Liver (tissue), 8 donors: ENCODE measurements at regions not wholly inside any gene's neighbourhood (a gene's known extent, or its start where the extent isn't known, plus 50 kb on each side); places are given as distances from the start of the nearest gene placed in this dataset.

Experiments used
- DNase-seq: peaks from one replicate; pipeline ENCODE4 v3.0.0-alpha.2; 2017; ENCODE audit warnings: low spot score
- H3K27ac ChIP-seq, 2 donors: one replicate each; pipeline ENCODE4 v1.7.0; 2013; ENCODE audit warnings: inconsistent platforms in 2 of 2, low read length in 2 of 2, control low read depth in 1 of 2, low read depth in 1 of 2, mild to moderate bottlenecking in 1 of 2
- H3K27me3 ChIP-seq, 4 donors: one replicate each; pipeline versions ENCODE4 v1.6.1 to v1.7.0; 2013; ENCODE audit warnings: low read length in 3 of 4, inconsistent platforms in 1 of 4, mild to moderate bottlenecking in 1 of 4, moderate library complexity in 1 of 4; ENCODE audit not compliant: control insufficient read depth in 4 of 4, insufficient read depth in 4 of 4
- H3K36me3 ChIP-seq, 4 donors: one replicate each; pipeline versions ENCODE4 v1.6.1 to v1.7.0; 2013; ENCODE audit warnings: low read length in 3 of 4, mild to moderate bottlenecking in 3 of 4, low read depth in 1 of 4, moderate library complexity in 1 of 4; ENCODE audit not compliant: control insufficient read depth in 4 of 4, insufficient read depth in 3 of 4
- H3K4me1 ChIP-seq, 4 donors: one replicate each; pipeline versions ENCODE4 v1.6.1 to v1.7.0; 2013; ENCODE audit warnings: low read length in 3 of 4, mild to moderate bottlenecking in 3 of 4, moderate library complexity in 1 of 4; ENCODE audit not compliant: control insufficient read depth in 4 of 4, insufficient read depth in 4 of 4
- H3K4me3 ChIP-seq, 3 donors: one replicate each; pipeline versions ENCODE4 v1.6.1 to v1.7.0; 2013; ENCODE audit warnings: low read length in 3 of 3, control low read depth in 1 of 3, low read depth in 1 of 3, mild to moderate bottlenecking in 1 of 3
- H3K9ac ChIP-seq, 2 donors: one replicate each; pipeline ENCODE4 v1.7.0; 2013; ENCODE audit warnings: low read length in 2 of 2, mild to moderate bottlenecking in 2 of 2, moderate library complexity in 2 of 2, control low read depth in 1 of 2, low read depth in 1 of 2
- H3K9me3 ChIP-seq, 4 donors: one replicate each; pipeline versions ENCODE4 v1.6.1 to v1.7.0; 2013; ENCODE audit warnings: low read length in 3 of 4; ENCODE audit not compliant: control insufficient read depth in 4 of 4
- ATF3 ChIP-seq: IDR thresholded peaks from 2 replicates; pipeline ENCODE4 v1.6.1; 2016; ENCODE audit warnings: antibody characterized with exemption
- CTCF ChIP-seq: fragments of 150-350 bp; IDR thresholded peaks from 2 replicates; pipeline ENCODE4 v1.5.1; 2017; ENCODE audit warnings: improper control_type of control experiment, low read depth, low read length; ENCODE audit not compliant: missing input control
- EGR1 ChIP-seq, 2 donors: IDR thresholded peaks; 2 replicates each; pipeline ENCODE4 v1.6.1; 2016 to 2018; ENCODE audit warnings: antibody characterized with exemption in 2 of 2, low read depth in 2 of 2
- FOXA1 ChIP-seq: IDR thresholded peaks from 2 replicates; pipeline ENCODE4 v1.6.1; 2016; ENCODE audit warnings: antibody characterized with exemption
- HNF4A ChIP-seq, 2 donors: conservative IDR thresholded peaks; 2 replicates each; pipeline ENCODE4 v1.6.1; 2016; ENCODE audit warnings: antibody characterized with exemption in 2 of 2, mild to moderate bottlenecking in 2 of 2
- HNF4G ChIP-seq: IDR thresholded peaks from 2 replicates; pipeline ENCODE4 v1.6.1; 2016; ENCODE audit warnings: antibody characterized with exemption
- MAX ChIP-seq: IDR thresholded peaks from 2 replicates; pipeline ENCODE4 v1.6.1; 2016; ENCODE audit warnings: antibody characterized with exemption
- NR2F2 ChIP-seq: IDR thresholded peaks from 2 replicates; pipeline ENCODE4 v1.6.1; 2016; ENCODE audit warnings: antibody characterized with exemption
- SP1 ChIP-seq: IDR thresholded peaks from 2 replicates; pipeline ENCODE4 v1.6.1; 2018; ENCODE audit warnings: antibody characterized with exemption, mild to moderate bottlenecking
- TAF1 ChIP-seq: conservative IDR thresholded peaks from 2 replicates; pipeline ENCODE4 v1.6.1; 2016; ENCODE audit warnings: antibody characterized with exemption, mild to moderate bottlenecking
- ZBTB33 ChIP-seq: IDR thresholded peaks from 2 replicates; pipeline ENCODE4 v1.6.1; 2016; ENCODE audit warnings: antibody characterized with exemption
- WGBS: extraction: QIAGEN DNeasy Blood & Tissue Kit; methylation state at CpG from one replicate; pipeline ENCODE4 v1.1.7; 2013; 5-methylcytosine and 5-hydroxymethylcytosine counted together
- donor health status: healthy.
- donor health status: healthy.
- donor health status: healthy.
- donor health status: healthy.
- donor health status: healthy.

DNA sequence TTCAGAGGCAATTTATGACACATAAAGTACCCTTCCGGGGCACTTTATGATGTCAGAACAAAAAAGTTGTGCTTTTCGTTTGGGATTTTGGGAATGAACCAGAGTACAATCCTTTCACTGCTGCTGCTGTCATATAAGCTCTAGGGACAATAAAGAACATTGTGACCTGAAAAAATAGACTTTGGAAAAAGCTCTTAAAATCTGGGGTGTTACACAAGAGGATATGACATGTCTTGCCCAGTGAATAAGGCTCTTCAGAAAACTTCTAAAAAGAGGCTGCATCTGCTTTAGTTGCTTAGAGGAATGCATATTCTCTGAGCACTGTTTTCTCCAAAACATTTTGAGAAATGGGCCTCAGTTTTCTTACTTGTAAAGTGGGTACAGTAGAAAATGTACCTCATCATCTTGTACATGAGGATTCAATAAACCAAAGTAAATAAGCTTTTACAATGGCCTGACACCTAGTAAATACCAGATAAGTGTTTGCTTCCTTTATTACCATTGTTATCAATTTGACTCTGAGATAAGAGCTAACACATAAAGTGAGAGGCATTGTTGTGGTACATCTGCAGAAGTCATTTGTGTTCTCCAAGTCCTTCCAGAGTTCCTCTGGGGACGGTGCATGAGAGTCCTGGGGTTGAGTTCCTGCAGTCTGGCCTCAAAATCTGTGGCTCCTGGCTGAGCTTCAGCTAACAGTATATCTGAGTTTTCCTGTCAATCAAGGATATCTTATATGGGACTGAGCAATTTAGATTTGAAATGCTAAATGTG, 67.4 kb upstream of the EDNRB start:
- no peaks in the 10 kb centered on the region for H3K36me3 ChIP-seq
- no peak overlapping the region for H3K9ac ChIP-seq
- no peaks in the 10 kb centered on the region for H3K4me1 ChIP-seq
- no peak overlapping the region for H3K4me3 ChIP-seq
- no peaks in the 10 kb centered on the region for H3K9me3 ChIP-seq
- no peak overlapping the region for H3K27ac ChIP-seq
- DNase-seq: no peak
- H3K27me3 ChIP-seq: no peaks in the 10 kb centered on the region
- TF ChIP-seq HNF4A (conservative IDR thresholded peaks at IDR 0.05) (no peak), CTCF (no peak), ZBTB33 (no peak), EGR1 (IDR thresholded peaks at IDR 0.05; ENCODE audit: low read depth in 2 of 2) (no peak), FOXA1 (no peak), TAF1 (no peak), MAX (no peak), HNF4G (no peak), ATF3 (no peak), NR2F2 (no peak)
- 51% methylated on average over 3 of the region's 3 CpGs for WGBS

- Histone ChIP-seq H3K4me1 (no peaks in the 10 kb centered on the region), H3K36me3 (no peaks in the 10 kb centered on the region), H3K9ac (no peak overlapping the region), H3K9me3 (peaks cover 0 to 2% (median 0%) of the 10 kb centered on the region in 4 donors), H3K27me3 (no peaks in the 10 kb centered on the region), H3K4me3 (no peak overlapping the region), H3K27ac (peak overlapping the region in 1 of 2 donors; percentile 20)
- peak; percentile 77 for TF ChIP-seq NR2F2
- TF ChIP-seq ZBTB33: no peak
- TF ChIP-seq SP1: peak; percentile 28
- WGBS: 65% methylated on average over 1 of the region's 1 CpG
- DNase-seq: no peak
These were observed 62.8 kb upstream of the EDNRB start for GRCh38 chr13:77981281-77981881.
